Heart right ventricle (tissue), 16 donors: ENCODE measurements at regions not wholly inside any gene's neighbourhood (a gene's known extent, or its start where the extent isn't known, plus 50 kb on each side); places are given as distances from the start of the nearest gene placed in this dataset.

ENCODE experiments used
- ATAC-seq, 8 donors: fragments of 200-7000 bp; cut with Tn5 transposase; one replicate each; pipeline ENCODE4 v1.9.1; 2020; ENCODE audit warnings: mild to moderate bottlenecking in 8 of 8, moderate library complexity in 8 of 8, moderate number of reproducible peaks in 1 of 8
- DNase-seq, 2 donors: peaks; one replicate each; pipeline ENCODE4 v3.0.0-alpha.2; 2020
- H3K27ac ChIP-seq, 10 donors: fragments of 200-600 bp; sonication (generic) in 2 of 10; one replicate each; pipeline versions ENCODE4 v1.5.0 to v1.8.0; 2020 to 2022; ENCODE audit warnings: mild to moderate bottlenecking in 3 of 10
- H3K27me3 ChIP-seq, 7 donors: fragments of 200-600 bp; one replicate each; pipeline ENCODE4 v1.8.0; 2021 to 2022; ENCODE audit warnings: mild to moderate bottlenecking in 2 of 7
- H3K36me3 ChIP-seq, 9 donors: fragments of 200-600 bp; sonication (generic) in 1 of 9; one replicate each; pipeline versions ENCODE4 v1.5.0 to v1.8.0; 2020 to 2022; ENCODE audit warnings: mild to moderate bottlenecking in 2 of 9
- H3K4me1 ChIP-seq, 9 donors: fragments of 200-600 bp; sonication (generic) in 1 of 9; one replicate each; pipeline versions ENCODE4 v1.5.0 to v1.8.0; 2020 to 2022; ENCODE audit warnings: mild to moderate bottlenecking in 4 of 9
- H3K4me3 ChIP-seq, 10 donors: fragments of 200-600 bp; sonication (generic) in 2 of 10; one replicate each; pipeline versions ENCODE4 v1.5.0 to v1.8.0; 2020 to 2022; ENCODE audit warnings: mild to moderate bottlenecking in 7 of 10, moderate library complexity in 2 of 10
- H3K9me3 ChIP-seq, 11 donors: fragments of 200-600 bp in 10 of 11; sonication (generic) in 2 of 11; one replicate each; pipeline versions ENCODE4 v1.5.0 to v1.8.0; 2013 to 2022; ENCODE audit warnings: mild to moderate bottlenecking in 2 of 11, control low read depth in 1 of 11, moderate library complexity in 1 of 11
- WGBS, 2 donors: extraction: QIAGEN DNeasy Blood & Tissue Kit; methylation state at CpG; one replicate each; pipeline ENCODE4 v1.1.7; 2013; ENCODE audit warnings: inconsistent platforms in 1 of 2; 5-methylcytosine and 5-hydroxymethylcytosine counted together
- intact Hi-C, 10 donors: fragments of 100-400 bp; cut with DNase I; formaldehyde crosslinking; loops; one replicate each; pipeline versions ENCODE4 v1.11.1 to v1.14.2; 2022
- TF ChIP-seq, protein P1 (sequence below), 9 donors: fragments of 200-600 bp; sonication (generic) in 2 of 9; IDR thresholded peaks; one replicate each; pipeline versions ENCODE4 v1.5.0 to v1.8.0; 2021 to 2022; ENCODE audit warnings: antibody characterized with exemption in 9 of 9, mild to moderate bottlenecking in 5 of 9, moderate library complexity in 1 of 9
- donor health status: Arrhythmogenic right ventricular cardiomyopathy.
- donor health status: ischemic (EF 13 %, LVEDD 7.1; RV severe dilation, severe dysfunction).
- donor health status: healthy with polysubstance abuse.
- donor health status: DM: no; HTN: yes; CAD: no.
- donor health status: DM: no; HTN: no; CAD: no.
- donor health status: ischemic (EF 25% LVEDD 6.9; RV normal size, moderate dysfunction).
- donor health status: ischemic (EF 25% LVEDD 5.7; RV mildly dilated, moderate dysfunction).
- donor health status: healthy.
- donor health status: DM: yes; HTN: yes; CAD: no.
- donor health status: Ischemic cardiomyopathy.
- donor health status: ischemic (EF 35%, LVEDD 5.7; RV mildly dilated, moderate dysfunction).
- donor health status: nonischemic (EF 11% LVEDD 7.7; RV severe dilation, severe dysfunction).
- donor health status: DM: yes; HTN: yes; CAD: no.
- donor health status: PGD.
- donor health status: ischemic (EF 29% LVEDD 5.4; RV normal size, mild dysfunction).
- donor health status: nonischemic (EF 23%, LVEDD 6.1; RV moderate dilation, normal function).

DNA sequence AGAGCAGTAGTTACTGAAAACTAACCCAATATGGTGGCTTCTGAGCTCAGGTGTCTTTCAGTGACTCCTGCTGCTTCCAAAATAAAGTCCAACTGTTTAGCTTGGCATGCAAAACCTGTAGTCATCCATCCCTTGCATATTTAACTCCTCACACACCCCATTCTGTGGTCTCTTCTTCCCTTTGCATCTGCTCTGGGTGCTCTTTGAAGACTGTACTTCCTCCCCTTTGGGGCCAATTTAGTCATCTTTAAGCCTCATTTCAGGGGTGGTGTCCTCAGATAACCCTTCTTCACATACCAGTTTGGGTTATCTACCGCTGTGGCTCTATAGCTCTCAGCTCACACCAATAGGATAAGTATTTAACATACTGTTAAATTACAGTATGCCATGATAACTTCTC lies 209.9 kb upstream of the DMRT1 start:
- Histone ChIP-seq H3K27ac (no peak overlapping the region), H3K4me1 (peaks cover 9 to 42% (median 16%) of the 10 kb centered on the region in 9 donors), H3K27me3 (no peaks in the 10 kb centered on the region), H3K36me3 (peaks cover 0 to 4% (median 0%) of the 10 kb centered on the region in 9 donors), H3K9me3 (peaks cover 0 to 12% (median 0%) of the 10 kb centered on the region in 11 donors), H3K4me3 (no peak overlapping the region)
- WGBS, 2 donors: 54 to 63% methylated on average over 1 of the region's 1 CpG
- DNase-seq: no peak
- ATAC-seq: no peak
- intact Hi-C loops: no loop called here
- TF ChIP-seq, protein P1, sequence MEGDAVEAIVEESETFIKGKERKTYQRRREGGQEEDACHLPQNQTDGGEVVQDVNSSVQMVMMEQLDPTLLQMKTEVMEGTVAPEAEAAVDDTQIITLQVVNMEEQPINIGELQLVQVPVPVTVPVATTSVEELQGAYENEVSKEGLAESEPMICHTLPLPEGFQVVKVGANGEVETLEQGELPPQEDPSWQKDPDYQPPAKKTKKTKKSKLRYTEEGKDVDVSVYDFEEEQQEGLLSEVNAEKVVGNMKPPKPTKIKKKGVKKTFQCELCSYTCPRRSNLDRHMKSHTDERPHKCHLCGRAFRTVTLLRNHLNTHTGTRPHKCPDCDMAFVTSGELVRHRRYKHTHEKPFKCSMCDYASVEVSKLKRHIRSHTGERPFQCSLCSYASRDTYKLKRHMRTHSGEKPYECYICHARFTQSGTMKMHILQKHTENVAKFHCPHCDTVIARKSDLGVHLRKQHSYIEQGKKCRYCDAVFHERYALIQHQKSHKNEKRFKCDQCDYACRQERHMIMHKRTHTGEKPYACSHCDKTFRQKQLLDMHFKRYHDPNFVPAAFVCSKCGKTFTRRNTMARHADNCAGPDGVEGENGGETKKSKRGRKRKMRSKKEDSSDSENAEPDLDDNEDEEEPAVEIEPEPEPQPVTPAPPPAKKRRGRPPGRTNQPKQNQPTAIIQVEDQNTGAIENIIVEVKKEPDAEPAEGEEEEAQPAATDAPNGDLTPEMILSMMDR (IDR thresholded peaks at IDR 0.05): no peak

GRCh38 chr9:633461-633860 lies 208.0 kb upstream of the DMRT1 start:
- H3K4me1 ChIP-seq: peaks cover 0 to 28% (median 5%) of the 10 kb centered on the region in 9 donors
- intact Hi-C loops: no loop called here
- WGBS, 2 donors: 96 to 97% methylated on average over 1 of the region's 1 CpG
- no peak overlapping the region for H3K27ac ChIP-seq
- TF ChIP-seq, protein P1 (IDR thresholded peaks at IDR 0.05): no peak
- H3K9me3 ChIP-seq: peaks cover 0 to 12% (median 0%) of the 10 kb centered on the region in 11 donors
- ATAC-seq (no peak), DNase-seq (no peak)
- no peak overlapping the region for H3K4me3 ChIP-seq
- H3K36me3 ChIP-seq: peaks cover 0 to 4% (median 0%) of the 10 kb centered on the region in 9 donors
- H3K27me3 ChIP-seq: no peaks in the 10 kb centered on the region

DNA sequence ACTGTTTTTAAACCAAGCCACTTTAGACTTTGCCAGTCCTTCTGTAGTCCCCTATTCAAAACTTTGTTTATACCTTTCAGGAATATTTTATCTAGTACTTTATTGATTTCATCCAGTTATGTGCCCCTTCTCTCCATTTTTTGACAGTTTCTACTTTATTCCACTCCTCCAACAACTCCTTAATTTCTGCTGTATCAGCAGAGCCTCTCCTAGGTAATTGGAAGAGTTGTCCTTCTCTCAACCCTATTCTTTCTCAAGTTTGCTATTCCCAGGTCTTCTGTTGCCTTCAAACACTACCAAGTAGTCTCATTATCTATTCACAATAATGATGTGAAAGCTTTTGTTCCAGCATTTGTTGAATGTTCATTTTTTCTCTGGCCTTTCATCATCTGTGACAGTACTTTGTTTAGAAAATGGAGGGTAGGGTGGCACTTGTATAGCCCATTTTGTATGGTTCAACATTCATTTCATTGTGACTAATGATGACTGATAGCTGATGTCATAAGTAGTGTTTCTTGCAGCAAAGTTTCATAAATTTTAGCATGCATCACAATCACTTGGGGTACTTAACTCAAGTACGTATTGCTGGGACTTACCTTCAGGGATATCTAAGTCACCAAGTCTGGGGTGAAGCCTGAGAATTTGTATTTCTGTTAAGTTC lies 204.4 kb upstream of the DMRT1 start:
- Histone ChIP-seq H3K27ac (no peak overlapping the region), H3K36me3 (peaks cover 0 to 4% (median 0%) of the 10 kb centered on the region in 9 donors), H3K4me3 (no peak overlapping the region), H3K27me3 (no peaks in the 10 kb centered on the region), H3K4me1 (peaks cover 0 to 23% (median 7%) of the 10 kb centered on the region in 9 donors), H3K9me3 (peaks cover 0 to 12% (median 0%) of the 10 kb centered on the region in 11 donors)
- intact Hi-C loops: no loop called here
- ATAC-seq (no peak), DNase-seq (no peak)
- TF ChIP-seq, protein P1 (IDR thresholded peaks at IDR 0.05): no peak
- WGBS, 2 donors: 89 to 97% methylated on average over 1 of the region's 1 CpG

DNA sequence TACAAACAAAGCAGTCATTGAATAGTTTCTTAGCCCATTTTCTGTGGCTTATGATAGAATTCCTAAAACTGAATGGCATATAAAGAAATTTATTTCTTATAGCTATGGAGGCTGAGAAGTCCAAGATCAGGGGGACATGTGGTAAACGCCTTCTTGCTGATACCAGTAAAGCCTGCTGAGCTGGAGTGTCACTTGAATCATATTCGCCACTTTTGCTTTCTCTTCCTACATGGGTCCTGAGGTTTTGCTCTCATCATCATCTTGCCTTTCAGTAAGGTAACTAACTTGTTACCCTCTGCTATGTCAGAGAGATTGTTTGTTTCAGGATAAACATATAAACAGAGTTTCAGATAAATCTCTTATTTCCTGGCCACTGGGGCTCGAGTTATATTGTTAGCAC lies 203.3 kb upstream of the DMRT1 start:
- H3K36me3 ChIP-seq: peaks cover 0 to 4% (median 0%) of the 10 kb centered on the region in 9 donors
- intact Hi-C loops: no loop called here
- H3K4me3 ChIP-seq: no peak overlapping the region
- H3K27me3 ChIP-seq: no peaks in the 10 kb centered on the region
- ATAC-seq (no peak), DNase-seq (no peak)
- 64 to 65% methylated on average over 3 of the region's 3 CpGs for WGBS, 2 donors
- peak overlapping the region in 4 of 10 donors; percentile 15 to 40 (median 24) for H3K27ac ChIP-seq
- peaks cover 0 to 34% (median 15%) of the 10 kb centered on the region in 9 donors for H3K4me1 ChIP-seq
- TF ChIP-seq, protein P1 (IDR thresholded peaks at IDR 0.05): no peak
- H3K9me3 ChIP-seq: peaks cover 0 to 12% (median 0%) of the 10 kb centered on the region in 11 donors
